Astrocyte of the hippocampus (primary cell): ENCODE measurements at regions not wholly inside any gene's neighbourhood (a gene's known extent, or its start where the extent isn't known, plus 50 kb on each side); places are given as distances from the start of the nearest gene placed in this dataset.
"Not testable (repeated sequence)": the region's sequence is repeated elsewhere in the genome, so short reads cannot be mapped to it uniquely, and the experiment has no call there.

Experiments
- DNase-seq: peaks from one replicate; pipeline ENCODE4 v3.0.0; 2011; ENCODE audit warnings: low read depth, low spot score

- no peak for DNase-seq
Observed at GRCh38 chr3:139113993-139114375, 69.3 kb upstream of the PRR23C start.

GRCh38 chr3:139116631-139117030, 71.9 kb upstream of the PRR23C start:
- DNase-seq, result not testable (repeated sequence)

GRCh38 chr3:139117136-139117675, 72.5 kb upstream of the PRR23C start:
- DNase-seq, result no peak

- DNase-seq, result no peak
Observed at GRCh38 chr3:139117883-139118760, 73.4 kb upstream of the PRR23C start.

GRCh38 chr3:139118835-139119234, 74.1 kb upstream of the PRR23C start:
- DNase-seq, result no peak

- DNase-seq, result no peak
Observed at GRCh38 chr3:139119331-139120025, 74.8 kb upstream of the PRR23C start.

GRCh38 chr3:139120086-139121056, 75.7 kb upstream of the PRR23C start:
- peak; percentile 36 for DNase-seq

GRCh38 chr3:139121513-139122220, 77.0 kb upstream of the PRR23C start:
- no peak for DNase-seq

- DNase-seq, result no peak
Observed at GRCh38 chr3:139122221-139122581, 77.5 kb upstream of the PRR23C start.

- no peak for DNase-seq
Observed at GRCh38 chr3:139122612-139123011, 77.9 kb upstream of the PRR23C start.

GRCh38 chr3:139123377-139124095, 78.8 kb upstream of the PRR23C start:
- no peak for DNase-seq

- DNase-seq, result no peak
Observed at GRCh38 chr3:139124197-139124596, 79.5 kb upstream of the PRR23C start.

GRCh38 chr3:139127101-139127500, 82.4 kb upstream of the PRR23C start:
- DNase-seq, result peak; percentile 16

- not testable (repeated sequence) for DNase-seq
Observed at GRCh38 chr3:139127629-139128028, 82.9 kb upstream of the PRR23C start.

GRCh38 chr3:139128803-139129202, 84.1 kb upstream of the PRR23C start:
- no peak for DNase-seq

GRCh38 chr3:139129892-139130291, 85.2 kb upstream of the PRR23C start:
- DNase-seq, result no peak

- DNase-seq, result no peak
Observed at GRCh38 chr3:139130390-139131140, 85.9 kb upstream of the PRR23C start.

- no peak for DNase-seq
Observed at GRCh38 chr3:139131951-139132350, 87.3 kb upstream of the PRR23C start.

- no peak for DNase-seq
Observed at GRCh38 chr3:139132976-139133375, 88.3 kb upstream of the PRR23C start.
